Ovary (tissue), 3 donors: ENCODE measurements at regions not wholly inside any gene's neighbourhood (a gene's known extent, or its start where the extent isn't known, plus 50 kb on each side); places are given as distances from the start of the nearest gene placed in this dataset.

Experiments
- EP300 ChIP-seq: sonication (generic); formaldehyde crosslinking; IDR thresholded peaks from one replicate; pipeline ENCODE4 v1.6.1; 2017; ENCODE audit warnings: antibody characterized with exemption
- TF ChIP-seq, protein P1 (sequence below), 3 donors: fragments of 450-650 bp in 2 of 3; fragments of 200-600 bp in 1 of 3; IDR thresholded peaks; one replicate each; pipeline versions ENCODE4 v1.5.1 to v1.8.0; 2016 to 2022; ENCODE audit warnings: antibody characterized with exemption in 3 of 3, mild to moderate bottlenecking in 1 of 3
- donor health status: DM: no; HTN: no; CAD: no.

DNA sequence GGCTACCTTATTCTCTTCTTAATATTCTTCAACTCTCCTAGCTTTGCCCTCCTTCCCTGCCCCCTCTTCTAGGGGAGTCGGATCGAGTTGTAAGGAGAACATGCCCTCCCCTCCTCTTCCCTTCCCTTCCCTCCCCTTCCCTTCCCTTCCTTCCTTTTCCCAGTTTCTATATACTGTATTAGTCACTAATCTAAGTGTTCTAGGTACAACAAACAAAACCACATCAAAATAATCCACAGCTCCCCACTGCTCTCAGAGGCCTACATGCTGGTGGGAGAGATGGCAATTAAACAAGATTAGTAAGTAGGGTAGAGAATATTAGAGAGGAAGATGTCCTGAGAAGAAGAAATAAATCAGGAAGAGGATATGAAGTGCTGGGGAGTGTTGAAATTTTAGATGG lies 119.9 kb upstream of the PZP start:
- TF ChIP-seq, protein P1, sequence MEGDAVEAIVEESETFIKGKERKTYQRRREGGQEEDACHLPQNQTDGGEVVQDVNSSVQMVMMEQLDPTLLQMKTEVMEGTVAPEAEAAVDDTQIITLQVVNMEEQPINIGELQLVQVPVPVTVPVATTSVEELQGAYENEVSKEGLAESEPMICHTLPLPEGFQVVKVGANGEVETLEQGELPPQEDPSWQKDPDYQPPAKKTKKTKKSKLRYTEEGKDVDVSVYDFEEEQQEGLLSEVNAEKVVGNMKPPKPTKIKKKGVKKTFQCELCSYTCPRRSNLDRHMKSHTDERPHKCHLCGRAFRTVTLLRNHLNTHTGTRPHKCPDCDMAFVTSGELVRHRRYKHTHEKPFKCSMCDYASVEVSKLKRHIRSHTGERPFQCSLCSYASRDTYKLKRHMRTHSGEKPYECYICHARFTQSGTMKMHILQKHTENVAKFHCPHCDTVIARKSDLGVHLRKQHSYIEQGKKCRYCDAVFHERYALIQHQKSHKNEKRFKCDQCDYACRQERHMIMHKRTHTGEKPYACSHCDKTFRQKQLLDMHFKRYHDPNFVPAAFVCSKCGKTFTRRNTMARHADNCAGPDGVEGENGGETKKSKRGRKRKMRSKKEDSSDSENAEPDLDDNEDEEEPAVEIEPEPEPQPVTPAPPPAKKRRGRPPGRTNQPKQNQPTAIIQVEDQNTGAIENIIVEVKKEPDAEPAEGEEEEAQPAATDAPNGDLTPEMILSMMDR (IDR thresholded peaks at IDR 0.05): no peak
- TF ChIP-seq EP300: no peak
